DND-41 (cell line): ENCODE measurements at regions not wholly inside any gene's neighbourhood (a gene's known extent, or its start where the extent isn't known, plus 50 kb on each side); places are given as distances from the start of the nearest gene placed in this dataset.

ENCODE experiments used
- ATAC-seq: fragments of 200-7000 bp; cut with Tn5 transposase; 3 replicates; pipeline ENCODE4 v1.9.1; 2021; ENCODE audit warnings: low read depth; ENCODE audit not compliant: insufficient read depth
- DNase-seq: peaks from one replicate; pipeline ENCODE4 v3.0.0-alpha.2; 2020
- H2AFZ ChIP-seq: 2 replicates; pipeline ENCODE4 v1.6.0; 2012; ENCODE audit warnings: low read depth, low read length
- H3K27ac ChIP-seq: 2 replicates; pipeline ENCODE4 v1.5.1; 2012; ENCODE audit warnings: low read length, inconsistent platforms
- H3K27me3 ChIP-seq: fragments of 200-600 bp; sonication (generic); 2 replicates; pipeline ENCODE4 v1.6.0; 2012; ENCODE audit warnings: low read length, mild to moderate bottlenecking, inconsistent platforms; ENCODE audit not compliant: insufficient read depth, poor library complexity
- H3K36me3 ChIP-seq: 2 replicates; pipeline ENCODE4 v1.5.1; 2012; ENCODE audit warnings: low read length, inconsistent platforms; ENCODE audit not compliant: insufficient read depth
- H3K4me1 ChIP-seq: 2 replicates; pipeline ENCODE4 v1.5.1; 2012; ENCODE audit warnings: mild to moderate bottlenecking, low read length; ENCODE audit not compliant: insufficient read depth
- H3K4me2 ChIP-seq: 2 replicates; pipeline ENCODE4 v1.6.0; 2012; ENCODE audit warnings: mild to moderate bottlenecking, moderate library complexity, low read length, inconsistent platforms; ENCODE audit not compliant: insufficient read depth
- H3K4me3 ChIP-seq, 2 experiments: fragments of 200-600 bp in 1 of 2; shearing (Covaris generic) in 1 of 2; 2 replicates each; pipeline ENCODE4 v1.5.1; 2012 to 2016; ENCODE audit warnings: inconsistent platforms in 2 of 2, low read length in 2 of 2, mild to moderate bottlenecking in 2 of 2, low read depth in 1 of 2, moderate library complexity in 1 of 2
- H3K79me2 ChIP-seq: 2 replicates; pipeline ENCODE4 v1.6.0; 2012; ENCODE audit warnings: low read length, inconsistent platforms; ENCODE audit not compliant: insufficient read depth
- H3K9ac ChIP-seq: 2 replicates; pipeline ENCODE4 v1.6.0; 2012; ENCODE audit warnings: low read depth, mild to moderate bottlenecking, inconsistent platforms, low read length, moderate library complexity
- H3K9me3 ChIP-seq: 2 replicates; pipeline ENCODE4 v1.5.1; 2012; ENCODE audit warnings: low read length, moderate library complexity, mild to moderate bottlenecking, inconsistent platforms; ENCODE audit not compliant: insufficient read depth, severe bottlenecking
- H4K20me1 ChIP-seq: 2 replicates; pipeline ENCODE4 v1.6.0; 2012; ENCODE audit warnings: low read length; ENCODE audit not compliant: insufficient read depth
- CTCF ChIP-seq: IDR thresholded peaks from 2 replicates; pipeline ENCODE4 v1.5.1; 2012; ENCODE audit warnings: borderline replicate concordance, low read length, moderate library complexity, mild to moderate bottlenecking; ENCODE audit not compliant: poor library complexity, severe bottlenecking; ENCODE audit errors: extremely low read depth
- EZH2 ChIP-seq: IDR thresholded peaks from 3 replicates; pipeline ENCODE4 v1.6.1; 2012; ENCODE audit warnings: borderline replicate concordance, low read depth, mild to moderate bottlenecking, moderate library complexity, low read length, inconsistent platforms; ENCODE audit not compliant: severe bottlenecking

- ATAC-seq, result no peak
- no peaks in the 10 kb centered on the region for H3K4me1 ChIP-seq
- no peaks in the 10 kb centered on the region for H4K20me1 ChIP-seq
- H3K27me3 ChIP-seq, result no peaks in the 10 kb centered on the region
- DNase-seq, result no peak
- H3K4me2 ChIP-seq, result no peak overlapping the region
- H3K9me3 ChIP-seq, result peaks cover 20% of the 10 kb centered on the region
- H3K4me3 ChIP-seq, result no peak overlapping the region
- no peaks in the 10 kb centered on the region for H3K36me3 ChIP-seq
- TF ChIP-seq CTCF (no peak), EZH2 (no peak)
- H2AFZ ChIP-seq, result no peak overlapping the region
- H3K9ac ChIP-seq, result no peak overlapping the region
- H3K79me2 ChIP-seq, result no peaks in the 10 kb centered on the region
- H3K27ac ChIP-seq, result no peak overlapping the region
These were observed 339.4 kb downstream of the RND3 start for GRCh38 chr2:150147889-150148683.

GRCh38 chr2:150146879-150147278 lies 340.6 kb downstream of the RND3 start:
- Histone ChIP-seq H3K4me1 (peaks cover 8% of the 10 kb centered on the region), H2AFZ (no peak overlapping the region), H3K9ac (no peak overlapping the region), H3K4me2 (no peak overlapping the region), H3K27ac (no peak overlapping the region), H3K79me2 (no peaks in the 10 kb centered on the region), H3K9me3 (peaks cover 20% of the 10 kb centered on the region), H3K4me3 (no peak overlapping the region), H3K36me3 (no peaks in the 10 kb centered on the region), H4K20me1 (no peaks in the 10 kb centered on the region), H3K27me3 (no peaks in the 10 kb centered on the region)
- TF ChIP-seq CTCF (no peak), EZH2 (no peak)
- no peak for DNase-seq
- no peak for ATAC-seq

GRCh38 chr2:150145299-150145692 lies 342.2 kb downstream of the RND3 start:
- H3K36me3 ChIP-seq, result no peaks in the 10 kb centered on the region
- H3K79me2 ChIP-seq, result no peaks in the 10 kb centered on the region
- DNase-seq, result no peak
- no peak overlapping the region for H3K27ac ChIP-seq
- no peak overlapping the region for H3K4me3 ChIP-seq
- no peak for ATAC-seq
- peaks cover 22% of the 10 kb centered on the region for H3K4me1 ChIP-seq
- H3K27me3 ChIP-seq, result no peaks in the 10 kb centered on the region
- peaks cover 20% of the 10 kb centered on the region for H3K9me3 ChIP-seq
- H4K20me1 ChIP-seq, result no peaks in the 10 kb centered on the region
- H3K9ac ChIP-seq, result no peak overlapping the region
- TF ChIP-seq CTCF (no peak), EZH2 (no peak)
- H3K4me2 ChIP-seq, result no peak overlapping the region
- H2AFZ ChIP-seq, result no peak overlapping the region
